ENCODE measurements at regions not wholly inside any gene's neighbourhood (a gene's known extent, or its start where the extent isn't known, plus 50 kb on each side); places are given as distances from the start of the nearest gene placed in this dataset.

DNA sequence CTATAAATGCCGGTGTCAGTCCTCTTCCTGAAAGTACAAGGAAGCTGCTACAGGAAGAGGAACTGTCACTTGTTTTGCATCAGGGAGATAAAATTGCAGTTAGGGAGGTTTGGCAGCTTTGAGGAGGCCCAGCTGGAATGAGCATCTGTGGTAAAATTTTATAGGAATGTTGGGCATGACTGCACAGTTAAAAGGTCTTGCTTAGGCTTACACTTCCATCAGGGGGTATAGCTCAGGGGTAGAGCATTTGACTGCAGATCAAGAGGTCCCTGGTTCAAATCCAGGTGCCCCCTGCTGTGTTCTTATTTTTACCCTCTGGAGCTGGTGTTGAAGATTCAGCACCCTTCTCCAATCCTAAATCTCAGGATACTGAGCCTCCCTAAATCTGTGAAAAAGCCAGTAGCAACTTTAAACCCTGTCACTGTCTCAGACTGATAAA is 65.9 kb downstream of the ZNF467 start:
- TF ChIP-seq EZH2phosphoT487 (IDR thresholded peaks at IDR 0.05; ENCODE audit: borderline replicate concordance, low read depth) = no peak
- peak; percentile 19; the same call in 1 of the 2 replicates for TF ChIP-seq TEAD4 (IDR thresholded peaks at IDR 0.05; ENCODE audit: borderline replicate concordance, insufficient read depth)
- Histone ChIP-seq H3K36me3 (replicated peaks in 1 of 2; ENCODE audit: control insufficient read depth in 1 of 2, insufficient read depth in 2 of 2, low read length in 1 of 2) (no peaks in the 10 kb centered on the region), H3K27me3 (ENCODE audit: insufficient read depth) (no peaks in the 10 kb centered on the region), H2AFZ (ENCODE audit: low read depth) (no peak overlapping the region), H4K20me1 (ENCODE audit: insufficient read depth) (no peaks in the 10 kb centered on the region), H3K79me2 (ENCODE audit: insufficient read depth) (no peaks in the 10 kb centered on the region), H3K4me3 (ENCODE audit: low read depth in 2 of 2, low read length in 1 of 2) (no peak overlapping the region), H3K9ac (no peak overlapping the region), H3K4me1 (ENCODE audit: control insufficient read depth in 1 of 2, insufficient read depth in 2 of 2, low read depth in 1 of 2, low read length in 1 of 2) (no peaks in the 10 kb centered on the region), H3K27ac (ENCODE audit: low read depth in 2 of 2, low read length in 1 of 2) (no peak overlapping the region), H3F3A (replicated peaks; ENCODE audit: insufficient read depth) (no peaks in the 10 kb centered on the region), H3K4me2 (no peak overlapping the region), H3K9me2 (no peaks in the 10 kb centered on the region), H3K9me3 (peaks cover 17% of the 10 kb centered on the region; the same call in 1 of the 2 replicates)
- POLR2A ChIA-PET = no interaction called here
- CTCF ChIA-PET = interaction anchor here (1.1 kb wide), 2 partner anchors 34 to 37 kb away, joined by 3 to 4 read pairs; no protein-coding TSS in a partner anchor
- no peak for DNase-seq
- 17% methylated on average over 1 of the region's 1 CpG for WGBS (ENCODE audit: low lambda C conversion rate)

DNA sequence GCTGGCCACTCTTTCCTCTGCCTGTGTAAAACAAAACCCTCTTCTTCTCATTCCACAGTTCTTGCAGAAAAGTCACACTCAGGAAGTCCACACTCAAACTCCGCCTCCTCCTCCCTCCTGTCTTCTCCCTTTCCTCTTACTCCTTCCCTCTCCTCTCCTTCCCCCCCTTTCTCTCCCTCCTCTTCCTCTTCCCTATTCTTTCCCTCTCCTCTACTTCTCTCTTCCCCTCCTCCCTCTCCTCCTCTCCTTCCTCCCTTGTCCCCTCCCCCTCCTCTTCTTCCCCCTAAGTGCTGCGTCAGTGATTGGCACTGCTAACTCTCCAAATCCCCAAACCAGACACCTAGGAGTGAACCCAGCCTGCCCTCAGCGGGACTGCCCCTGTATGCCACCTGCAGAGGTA is 67.0 kb downstream of the ZNF467 start:
- POLR2A ChIA-PET = no interaction called here
- no peaks in the 10 kb centered on the region for H3K4me1 ChIP-seq (ENCODE audit: control insufficient read depth in 1 of 2, insufficient read depth in 2 of 2, low read depth in 1 of 2, low read length in 1 of 2)
- no peaks in the 10 kb centered on the region for H3K9me2 ChIP-seq
- H3K79me2 ChIP-seq (ENCODE audit: insufficient read depth) = no peaks in the 10 kb centered on the region
- no peak overlapping the region for H2AFZ ChIP-seq (ENCODE audit: low read depth)
- H3K27me3 ChIP-seq (ENCODE audit: insufficient read depth) = no peaks in the 10 kb centered on the region
- no peaks in the 10 kb centered on the region for H4K20me1 ChIP-seq (ENCODE audit: insufficient read depth)
- H3K9me3 ChIP-seq = peaks cover 12% of the 10 kb centered on the region; the same call in 1 of the 2 replicates
- H3K4me3 ChIP-seq (ENCODE audit: low read depth in 2 of 2, low read length in 1 of 2) = no peak overlapping the region
- H3K9ac ChIP-seq = no peak overlapping the region
- H3K4me2 ChIP-seq = no peak overlapping the region
- WGBS (ENCODE audit: low lambda C conversion rate) = 14% methylated on average over 3 of the region's 3 CpGs
- no peaks in the 10 kb centered on the region for H3K36me3 ChIP-seq (replicated peaks in 1 of 2; ENCODE audit: control insufficient read depth in 1 of 2, insufficient read depth in 2 of 2, low read length in 1 of 2)
- no peak for DNase-seq
- H3F3A ChIP-seq (replicated peaks; ENCODE audit: insufficient read depth) = no peaks in the 10 kb centered on the region
- no peak overlapping the region for H3K27ac ChIP-seq (ENCODE audit: low read depth in 2 of 2, low read length in 1 of 2)
- CTCF ChIA-PET = no interaction called here
- no peak for TF ChIP-seq RXRA (IDR thresholded peaks at IDR 0.05; ENCODE audit: borderline replicate concordance, low read depth)
- TF ChIP-seq, protein P1, sequence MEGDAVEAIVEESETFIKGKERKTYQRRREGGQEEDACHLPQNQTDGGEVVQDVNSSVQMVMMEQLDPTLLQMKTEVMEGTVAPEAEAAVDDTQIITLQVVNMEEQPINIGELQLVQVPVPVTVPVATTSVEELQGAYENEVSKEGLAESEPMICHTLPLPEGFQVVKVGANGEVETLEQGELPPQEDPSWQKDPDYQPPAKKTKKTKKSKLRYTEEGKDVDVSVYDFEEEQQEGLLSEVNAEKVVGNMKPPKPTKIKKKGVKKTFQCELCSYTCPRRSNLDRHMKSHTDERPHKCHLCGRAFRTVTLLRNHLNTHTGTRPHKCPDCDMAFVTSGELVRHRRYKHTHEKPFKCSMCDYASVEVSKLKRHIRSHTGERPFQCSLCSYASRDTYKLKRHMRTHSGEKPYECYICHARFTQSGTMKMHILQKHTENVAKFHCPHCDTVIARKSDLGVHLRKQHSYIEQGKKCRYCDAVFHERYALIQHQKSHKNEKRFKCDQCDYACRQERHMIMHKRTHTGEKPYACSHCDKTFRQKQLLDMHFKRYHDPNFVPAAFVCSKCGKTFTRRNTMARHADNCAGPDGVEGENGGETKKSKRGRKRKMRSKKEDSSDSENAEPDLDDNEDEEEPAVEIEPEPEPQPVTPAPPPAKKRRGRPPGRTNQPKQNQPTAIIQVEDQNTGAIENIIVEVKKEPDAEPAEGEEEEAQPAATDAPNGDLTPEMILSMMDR (IDR thresholded peaks at IDR 0.05) = no peak
- no peak for TF ChIP-seq TAF1 (IDR thresholded peaks at IDR 0.05; ENCODE audit: borderline replicate concordance, low read depth, low read length)
- no peak for TF ChIP-seq POLR2AphosphoS5 (IDR thresholded peaks at IDR 0.05; ENCODE audit: low read depth, low read length)
- TF ChIP-seq FOXM1 (IDR thresholded peaks at IDR 0.05; ENCODE audit: low read depth) = no peak
- no peak for TF ChIP-seq FOXJ3 (CRISPR knock-in tag; IDR thresholded peaks at IDR 0.05)
- no peak for TF ChIP-seq RAD21 (IDR thresholded peaks at IDR 0.05; ENCODE audit: low read length)
- TF ChIP-seq GABPA (IDR thresholded peaks at IDR 0.05; ENCODE audit: low read depth) = no peak
- no peak for TF ChIP-seq EZH2phosphoT487 (IDR thresholded peaks at IDR 0.05; ENCODE audit: borderline replicate concordance, low read depth)
- TF ChIP-seq RCOR1 (IDR thresholded peaks at IDR 0.05; ENCODE audit: low read length) = no peak
